ENCODE measurements at regions not wholly inside any gene's neighbourhood (a gene's known extent, or its start where the extent isn't known, plus 50 kb on each side); places are given as distances from the start of the nearest gene placed in this dataset.

GRCh38 chr2:237011206-237011795, 74.4 kb upstream of the COPS8 start:
- H3K4me3 ChIP-seq (replicated peaks; ENCODE audit: low read depth, low read length), result no peak overlapping the region
- DNase-seq (ENCODE audit: low read depth), result no peak
- TF ChIP-seq CTCF (IDR thresholded peaks at IDR 0.05; ENCODE audit: low read length, missing control alignments), result no peak

GRCh38 chr2:237012004-237012403, 73.7 kb upstream of the COPS8 start:
- DNase-seq (ENCODE audit: low read depth), result no peak
- no peak overlapping the region for H3K4me3 ChIP-seq (replicated peaks; ENCODE audit: low read depth, low read length)
- TF ChIP-seq CTCF (IDR thresholded peaks at IDR 0.05; ENCODE audit: low read length, missing control alignments), result no peak

DNA sequence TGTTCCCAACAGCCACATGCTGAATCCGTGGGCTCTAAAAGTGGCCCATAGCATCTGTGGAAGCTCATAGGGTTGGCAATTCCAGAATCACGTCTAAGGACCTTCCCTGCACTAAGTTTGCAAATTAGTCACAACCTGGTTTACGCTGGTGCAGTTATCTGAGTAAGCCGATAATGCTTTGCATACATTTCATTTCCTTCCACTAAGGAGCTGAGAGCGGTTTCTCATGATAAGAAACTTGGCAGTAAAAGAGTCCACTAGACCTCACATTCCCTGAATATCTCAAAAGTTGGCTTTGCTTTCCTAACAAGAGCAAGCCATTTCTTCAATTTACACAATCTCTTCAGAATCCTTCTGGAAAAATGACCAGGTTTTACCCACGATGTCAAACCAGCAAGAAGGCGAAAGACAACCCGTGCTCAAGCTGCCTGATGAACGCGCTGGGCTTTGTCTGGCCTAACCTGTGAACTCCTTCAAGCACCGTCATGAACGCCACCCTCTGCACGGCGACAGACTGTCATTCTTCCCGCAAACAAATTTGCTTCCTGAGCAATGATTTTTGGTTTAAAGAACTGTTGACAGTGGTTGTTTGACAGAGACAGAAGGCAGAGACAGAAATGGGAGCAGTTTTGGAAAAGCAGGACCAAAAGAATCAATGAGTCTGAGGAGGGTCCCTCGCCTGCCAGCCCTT, 73.0 kb upstream of the COPS8 start:
- peak; percentile 90 for DNase-seq (ENCODE audit: low read depth)
- no peak for TF ChIP-seq CTCF (IDR thresholded peaks at IDR 0.05; ENCODE audit: low read length, missing control alignments)
- no peak overlapping the region for H3K4me3 ChIP-seq (replicated peaks; ENCODE audit: low read depth, low read length)

- no peak overlapping the region for H3K4me3 ChIP-seq (replicated peaks; ENCODE audit: low read depth, low read length)
- DNase-seq (ENCODE audit: low read depth), result no peak
- TF ChIP-seq CTCF (IDR thresholded peaks at IDR 0.05; ENCODE audit: low read length, missing control alignments), result no peak
Measured at GRCh38 chr2:237016121-237016915, 69.4 kb upstream of the COPS8 start.

DNA sequence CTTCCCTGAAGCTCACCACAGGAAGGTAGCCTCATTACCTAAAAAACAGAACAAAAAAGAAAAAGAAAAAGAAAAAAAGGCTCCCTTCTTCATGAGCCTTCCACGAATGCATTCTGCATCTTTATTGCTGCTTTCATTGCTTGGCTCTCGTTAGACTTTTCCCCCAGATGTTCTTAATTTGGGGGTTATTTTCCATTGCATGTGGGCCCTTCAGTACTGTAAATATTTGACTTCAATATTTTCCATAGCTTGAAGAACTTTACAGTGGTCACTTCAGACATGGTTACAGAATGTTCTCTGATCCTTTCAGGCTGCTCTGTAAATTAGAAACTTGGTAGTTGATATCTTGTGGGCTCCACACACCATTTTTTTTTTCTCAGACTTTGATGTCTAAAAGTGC, 65.6 kb upstream of the COPS8 start:
- no peak overlapping the region for H3K4me3 ChIP-seq (replicated peaks; ENCODE audit: low read depth, low read length)
- DNase-seq (ENCODE audit: low read depth), result no peak
- no peak for TF ChIP-seq CTCF (IDR thresholded peaks at IDR 0.05; ENCODE audit: low read length, missing control alignments)

- no peak for DNase-seq (ENCODE audit: low read depth)
- H3K4me3 ChIP-seq (replicated peaks; ENCODE audit: low read depth, low read length), result no peak overlapping the region
- no peak for TF ChIP-seq CTCF (IDR thresholded peaks at IDR 0.05; ENCODE audit: low read length, missing control alignments)
Measured at GRCh38 chr2:237022533-237022932, 63.2 kb upstream of the COPS8 start.

All from fibroblast of pulmonary artery (primary cell).